Fibroblast of lung (primary cell): ENCODE measurements at regions not wholly inside any gene's neighbourhood (a gene's known extent, or its start where the extent isn't known, plus 50 kb on each side); places are given as distances from the start of the nearest gene placed in this dataset.
"Not testable (repeated sequence)": the region's sequence is repeated elsewhere in the genome, so short reads cannot be mapped to it uniquely, and the experiment has no call there.

Source experiments
- DNase-seq, 2 donors: peaks; one replicate each; pipeline versions ENCODE4 v3.0.0 to v3.0.0-alpha.2; 2010; ENCODE audit warnings: low read depth in 2 of 2
- H2AFZ ChIP-seq: 2 replicates; pipeline ENCODE4 v1.5.1; 2012; ENCODE audit warnings: low read length, control low read depth, inconsistent platforms
- H3K27ac ChIP-seq: 2 replicates; pipeline ENCODE4 v1.5.1; 2011; ENCODE audit warnings: low read length, control low read depth; ENCODE audit not compliant: insufficient read depth
- H3K27me3 ChIP-seq: 2 replicates; pipeline ENCODE4 v1.5.1; 2011; ENCODE audit warnings: mild to moderate bottlenecking, low read length; ENCODE audit not compliant: control insufficient read depth, insufficient read depth
- H3K36me3 ChIP-seq: 2 replicates; pipeline ENCODE4 v1.5.1; 2011; ENCODE audit warnings: low read length; ENCODE audit not compliant: control insufficient read depth, insufficient read depth
- H3K4me1 ChIP-seq: 2 replicates; pipeline ENCODE4 v1.5.1; 2011; ENCODE audit warnings: low read length; ENCODE audit not compliant: control insufficient read depth, insufficient read depth; ENCODE audit errors: extremely low read depth
- H3K4me2 ChIP-seq: 2 replicates; pipeline ENCODE4 v1.5.1; 2011; ENCODE audit warnings: low read length, control low read depth; ENCODE audit not compliant: insufficient read depth; ENCODE audit errors: extremely low read depth
- H3K4me3 ChIP-seq, 4 experiments: fragments of 200-600 bp in 1 of 4; sonication (generic) in 1 of 4; replicated peaks in 1 of 4; 2 replicates each; pipeline ENCODE4 v1.5.1; 2011 to 2016; ENCODE audit warnings: low read length in 4 of 4, low read depth in 3 of 4, mild to moderate bottlenecking in 3 of 4, control low read depth in 2 of 4, inconsistent platforms in 1 of 4, mixed read lengths in 1 of 4; ENCODE audit not compliant: insufficient read depth in 1 of 4; ENCODE audit errors: control extremely low read depth in 1 of 4
- H3K79me2 ChIP-seq: 2 replicates; pipeline ENCODE4 v1.5.1; 2012; ENCODE audit warnings: mild to moderate bottlenecking, low read length, inconsistent platforms; ENCODE audit not compliant: control insufficient read depth, insufficient read depth
- H3K9ac ChIP-seq: 2 replicates; pipeline ENCODE4 v1.5.1; 2011; ENCODE audit warnings: mild to moderate bottlenecking, low read length, control low read depth; ENCODE audit not compliant: insufficient read depth
- H3K9me3 ChIP-seq: 2 replicates; pipeline ENCODE4 v1.5.1; 2012; ENCODE audit warnings: low read depth, low read length; ENCODE audit not compliant: control insufficient read depth, insufficient read depth
- H4K20me1 ChIP-seq: 2 replicates; pipeline ENCODE4 v1.5.1; 2011; ENCODE audit warnings: low read length; ENCODE audit not compliant: control insufficient read depth, insufficient read depth; ENCODE audit errors: extremely low read depth
- EZH2 ChIP-seq: IDR thresholded peaks from 2 replicates; pipeline ENCODE4 v1.5.1; 2012; ENCODE audit warnings: low read length, control low read depth, mild to moderate bottlenecking; ENCODE audit errors: missing control alignments
- TF ChIP-seq, protein P1 (sequence below), 2 donors: IDR thresholded peaks in 1 of 2; conservative IDR thresholded peaks in 1 of 2; 1 replicate in 1 of 2; 2 replicates in 1 of 2; pipeline ENCODE4 v1.5.1; 2011 to 2012; ENCODE audit warnings: low read length in 2 of 2, control low read depth in 1 of 2, inconsistent platforms in 1 of 2, low read depth in 1 of 2, mild to moderate bottlenecking in 1 of 2

DNA sequence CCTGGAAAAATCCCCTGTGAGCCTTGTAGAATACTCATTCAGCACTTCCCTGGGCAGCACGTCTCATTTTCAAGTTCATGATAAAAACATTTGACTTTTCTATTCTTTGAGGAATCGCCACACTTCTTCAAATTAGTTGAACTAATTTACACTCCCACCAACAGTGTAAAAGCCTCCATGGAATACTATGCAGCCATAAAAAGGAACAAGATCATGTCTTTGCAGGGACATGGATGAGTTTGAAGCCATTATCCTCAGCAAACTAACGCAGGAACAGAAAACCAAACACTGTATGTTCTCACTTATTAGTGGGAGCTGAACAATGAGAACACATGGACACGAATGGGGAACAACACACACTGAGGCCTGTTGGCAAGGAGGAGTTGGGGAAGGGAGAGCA lies 102.0 kb upstream of the HEY2 start:
- no peak overlapping the region for H3K9ac ChIP-seq
- no peaks in the 10 kb centered on the region for H3K79me2 ChIP-seq
- H3K27ac ChIP-seq: no peak overlapping the region
- H4K20me1 ChIP-seq: no peaks in the 10 kb centered on the region
- no peaks in the 10 kb centered on the region for H3K9me3 ChIP-seq
- H3K4me2 ChIP-seq: no peak overlapping the region
- no peaks in the 10 kb centered on the region for H3K4me1 ChIP-seq
- no peak for TF ChIP-seq EZH2
- TF ChIP-seq, protein P1, sequence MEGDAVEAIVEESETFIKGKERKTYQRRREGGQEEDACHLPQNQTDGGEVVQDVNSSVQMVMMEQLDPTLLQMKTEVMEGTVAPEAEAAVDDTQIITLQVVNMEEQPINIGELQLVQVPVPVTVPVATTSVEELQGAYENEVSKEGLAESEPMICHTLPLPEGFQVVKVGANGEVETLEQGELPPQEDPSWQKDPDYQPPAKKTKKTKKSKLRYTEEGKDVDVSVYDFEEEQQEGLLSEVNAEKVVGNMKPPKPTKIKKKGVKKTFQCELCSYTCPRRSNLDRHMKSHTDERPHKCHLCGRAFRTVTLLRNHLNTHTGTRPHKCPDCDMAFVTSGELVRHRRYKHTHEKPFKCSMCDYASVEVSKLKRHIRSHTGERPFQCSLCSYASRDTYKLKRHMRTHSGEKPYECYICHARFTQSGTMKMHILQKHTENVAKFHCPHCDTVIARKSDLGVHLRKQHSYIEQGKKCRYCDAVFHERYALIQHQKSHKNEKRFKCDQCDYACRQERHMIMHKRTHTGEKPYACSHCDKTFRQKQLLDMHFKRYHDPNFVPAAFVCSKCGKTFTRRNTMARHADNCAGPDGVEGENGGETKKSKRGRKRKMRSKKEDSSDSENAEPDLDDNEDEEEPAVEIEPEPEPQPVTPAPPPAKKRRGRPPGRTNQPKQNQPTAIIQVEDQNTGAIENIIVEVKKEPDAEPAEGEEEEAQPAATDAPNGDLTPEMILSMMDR (conservative IDR thresholded peaks at IDR 0.05 in 1 of 2, IDR thresholded peaks at IDR 0.05 in 1 of 2; ENCODE audit: low read depth in 1 of 2, low read length in 2 of 2): no peak
- H2AFZ ChIP-seq: no peak overlapping the region
- DNase-seq: no peak
- H3K36me3 ChIP-seq: no peaks in the 10 kb centered on the region
- H3K4me3 ChIP-seq: no peak overlapping the region
- no peaks in the 10 kb centered on the region for H3K27me3 ChIP-seq

DNA sequence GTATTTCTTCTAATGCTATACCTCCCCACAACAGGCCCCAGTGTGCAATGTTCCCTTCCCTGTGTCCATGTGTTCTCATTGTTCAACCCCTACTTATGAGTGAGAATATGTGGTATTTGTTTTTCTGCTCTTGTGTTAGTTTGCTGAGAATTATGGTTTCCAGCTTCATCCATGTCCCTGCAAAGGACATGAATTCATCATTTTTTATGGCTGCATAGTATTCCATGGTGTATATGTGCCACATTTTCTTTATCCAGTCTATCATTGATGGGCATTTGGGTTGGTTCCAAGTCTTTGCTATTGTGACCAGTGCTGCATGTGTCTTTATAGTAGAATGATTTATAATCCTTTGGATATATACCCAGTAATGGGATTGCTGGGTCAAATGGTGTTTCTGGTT lies 95.7 kb upstream of the HEY2 start:
- H2AFZ ChIP-seq, H3K4me1 ChIP-seq, H3K4me3 ChIP-seq, H3K36me3 ChIP-seq, H3K27me3 ChIP-seq, H3K79me2 ChIP-seq, H3K9ac ChIP-seq, H4K20me1 ChIP-seq, H3K27ac ChIP-seq, H3K9me3 ChIP-seq, DNase-seq, H3K4me2 ChIP-seq: not testable (repeated sequence)

DNA sequence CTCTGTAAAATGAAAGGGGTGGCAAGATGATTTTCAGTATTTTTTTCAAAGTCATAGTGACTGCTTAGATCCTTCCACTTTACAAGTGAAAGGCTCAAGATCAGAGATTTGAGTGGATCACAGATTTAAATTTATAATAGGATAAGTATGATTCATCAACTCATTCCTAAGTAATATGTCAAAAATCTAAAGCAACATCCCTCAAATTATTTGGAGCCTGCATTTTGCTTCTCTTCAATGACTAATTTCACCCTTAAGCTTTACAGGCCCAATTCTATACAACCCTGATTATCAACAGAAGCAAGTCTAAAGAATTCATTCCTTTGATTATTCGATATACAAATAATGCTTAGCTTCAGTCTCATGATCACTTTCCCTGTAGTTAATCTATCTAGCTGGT lies 93.9 kb upstream of the HEY2 start:
- H2AFZ ChIP-seq: no peak overlapping the region
- no peak overlapping the region for H3K27ac ChIP-seq
- no peak overlapping the region for H3K4me2 ChIP-seq
- H3K9me3 ChIP-seq: no peaks in the 10 kb centered on the region
- no peaks in the 10 kb centered on the region for H3K79me2 ChIP-seq
- DNase-seq: no peak
- no peaks in the 10 kb centered on the region for H3K4me1 ChIP-seq
- no peak overlapping the region for H3K9ac ChIP-seq
- H4K20me1 ChIP-seq: no peaks in the 10 kb centered on the region
- H3K4me3 ChIP-seq: no peak overlapping the region
- no peak for TF ChIP-seq EZH2
- TF ChIP-seq, protein P1 (conservative IDR thresholded peaks at IDR 0.05 in 1 of 2, IDR thresholded peaks at IDR 0.05 in 1 of 2; ENCODE audit: low read depth in 1 of 2, low read length in 2 of 2): no peak
- no peaks in the 10 kb centered on the region for H3K27me3 ChIP-seq
- H3K36me3 ChIP-seq: no peaks in the 10 kb centered on the region
